ENCODE measurements at regions not wholly inside any gene's neighbourhood (a gene's known extent, or its start where the extent isn't known, plus 50 kb on each side); places are given as distances from the start of the nearest gene placed in this dataset.
"Not testable (repeated sequence)": the region's sequence is repeated elsewhere in the genome, so short reads cannot be mapped to it uniquely, and the experiment has no call there.

- H2BK15ac ChIP-seq (ENCODE audit: low read depth, low read length); H3K27ac ChIP-seq (ENCODE audit: insufficient read depth, low read length); H3K4me1 ChIP-seq (ENCODE audit: control insufficient read depth, insufficient read depth, low read length); DNase-seq; H2BK20ac ChIP-seq (ENCODE audit: low read depth, low read length); H4K5ac ChIP-seq (ENCODE audit: low read depth, low read length); H2AFZ ChIP-seq (replicated peaks; ENCODE audit: low read length, poor library complexity); H2AK5ac ChIP-seq (ENCODE audit: low read depth, low read length); in situ Hi-C loops (cut with MboI; ENCODE audit: low sequenced_read_pairs); H2AK9ac ChIP-seq (replicated peaks; ENCODE audit: low read depth, low read length, poor library complexity); dilution Hi-C loops (cut with HindIII; ENCODE audit: low sequenced_read_pairs, unreplicated experiment); H3K4ac ChIP-seq (ENCODE audit: low read depth, low read length); H3K14ac ChIP-seq (replicated peaks; ENCODE audit: low read depth, low read length); H4K8ac ChIP-seq (ENCODE audit: low read depth in 2 of 2, low read length in 2 of 2); H3K36me3 ChIP-seq (ENCODE audit: control insufficient read depth, insufficient read depth, low read length); H4K20me1 ChIP-seq (ENCODE audit: insufficient read depth, low read length); BruUV-seq (replicated peaks); CTCF ChIA-PET; ATAC-seq (ENCODE audit: low read depth); H3K23ac ChIP-seq (ENCODE audit: low read depth, low read length); H3K9me1 ChIP-seq (ENCODE audit: insufficient read depth, low read length); H2BK120ac ChIP-seq (ENCODE audit: low read depth, low read length); H3K27me3 ChIP-seq (ENCODE audit: control insufficient read depth, insufficient read depth, low read length); H3K4me2 ChIP-seq (ENCODE audit: low read depth, low read length); POLR2A ChIA-PET (ENCODE audit: unreplicated experiment); H3K79me1 ChIP-seq (ENCODE audit: low read depth in 1 of 2, low read length in 2 of 2); H3K56ac ChIP-seq (ENCODE audit: extremely low read depth, insufficient read depth, low read length); intact Hi-C loops (cut with micrococcal nuclease); H3K9me3 ChIP-seq (ENCODE audit: control insufficient read depth, insufficient read depth, low read length); H3K4me3 ChIP-seq (ENCODE audit: insufficient read depth, low read depth, low read length); H2BK5ac ChIP-seq (ENCODE audit: low read depth, low read length, poor library complexity, severe bottlenecking); H4K91ac ChIP-seq (ENCODE audit: insufficient read depth, low read depth, low read length); H3K9ac ChIP-seq (ENCODE audit: low read depth, low read length); H3K18ac ChIP-seq (ENCODE audit: low read depth, low read length): not testable (repeated sequence)
- no CpG with 5 or more reads among the region's 6 CpGs for WGBS, 2 experiments (ENCODE audit: extremely low coverage in 2 of 2, insufficient read length in 1 of 2)
Measured at GRCh38 chr1:146774988-146775387, 163.1 kb upstream of the NBPF12 start.

- BruUV-seq (replicated peaks); H4K8ac ChIP-seq (ENCODE audit: low read depth in 2 of 2, low read length in 2 of 2); H3K27ac ChIP-seq (ENCODE audit: insufficient read depth, low read length); H4K91ac ChIP-seq (ENCODE audit: insufficient read depth, low read depth, low read length); H3K4me1 ChIP-seq (ENCODE audit: control insufficient read depth, insufficient read depth, low read length); CTCF ChIA-PET; H4K20me1 ChIP-seq (ENCODE audit: insufficient read depth, low read length); H2AFZ ChIP-seq (replicated peaks; ENCODE audit: low read length, poor library complexity); H3K23ac ChIP-seq (ENCODE audit: low read depth, low read length); H3K9ac ChIP-seq (ENCODE audit: low read depth, low read length); H2BK120ac ChIP-seq (ENCODE audit: low read depth, low read length); H3K9me1 ChIP-seq (ENCODE audit: insufficient read depth, low read length); H3K27me3 ChIP-seq (ENCODE audit: control insufficient read depth, insufficient read depth, low read length); H2AK9ac ChIP-seq (replicated peaks; ENCODE audit: low read depth, low read length, poor library complexity); dilution Hi-C loops (cut with HindIII; ENCODE audit: low sequenced_read_pairs, unreplicated experiment); H3K4me3 ChIP-seq (ENCODE audit: insufficient read depth, low read depth, low read length); in situ Hi-C loops (cut with MboI; ENCODE audit: low sequenced_read_pairs); H4K5ac ChIP-seq (ENCODE audit: low read depth, low read length); DNase-seq; H3K9me3 ChIP-seq (ENCODE audit: control insufficient read depth, insufficient read depth, low read length); H3K18ac ChIP-seq (ENCODE audit: low read depth, low read length); H3K4ac ChIP-seq (ENCODE audit: low read depth, low read length); H3K56ac ChIP-seq (ENCODE audit: extremely low read depth, insufficient read depth, low read length); H3K36me3 ChIP-seq (ENCODE audit: control insufficient read depth, insufficient read depth, low read length); intact Hi-C loops (cut with micrococcal nuclease); H3K4me2 ChIP-seq (ENCODE audit: low read depth, low read length); H2BK5ac ChIP-seq (ENCODE audit: low read depth, low read length, poor library complexity, severe bottlenecking); H3K14ac ChIP-seq (replicated peaks; ENCODE audit: low read depth, low read length); H3K79me1 ChIP-seq (ENCODE audit: low read depth in 1 of 2, low read length in 2 of 2); ATAC-seq (ENCODE audit: low read depth); H2BK15ac ChIP-seq (ENCODE audit: low read depth, low read length); POLR2A ChIA-PET (ENCODE audit: unreplicated experiment); H2BK20ac ChIP-seq (ENCODE audit: low read depth, low read length); H2AK5ac ChIP-seq (ENCODE audit: low read depth, low read length): not testable (repeated sequence)
- no CpG with 5 or more reads among the region's 7 CpGs for WGBS, 2 experiments (ENCODE audit: extremely low coverage in 2 of 2, insufficient read length in 1 of 2)
Measured at GRCh38 chr1:146774271-146774670, 163.9 kb upstream of the NBPF12 start.
